BJ (cell line): ENCODE measurements at regions not wholly inside any gene's neighbourhood (a gene's known extent, or its start where the extent isn't known, plus 50 kb on each side); places are given as distances from the start of the nearest gene placed in this dataset.

Source experiments
- CTCF ChIA-PET: fragments of 350-600 bp; formaldehyde crosslinking; extraction: SDS; loops from one replicate; lab custom pipeline; 2021; ENCODE audit warnings: antibody characterized with exemption, inconsistent platforms; lab: Yijun Ruan, JAX
- POLR2A ChIA-PET: fragments of 300-600 bp; sonication (Branson Sonifier 250); formaldehyde crosslinking; extraction: SDS; loops from one replicate; lab custom pipeline; 2021; ENCODE audit warnings: antibody characterized with exemption; lab: Charles Lee
- DNase-seq: peaks from one replicate; pipeline ENCODE4 v3.0.0-alpha.2; 2011; ENCODE audit warnings: low read depth
- H3K27me3 ChIP-seq: 2 replicates; pipeline ENCODE4 v1.6.0; 2011; ENCODE audit warnings: low read length; ENCODE audit not compliant: control insufficient read depth, insufficient read depth
- H3K36me3 ChIP-seq: 2 replicates; pipeline ENCODE4 v1.5.1; 2011; ENCODE audit warnings: low read length; ENCODE audit not compliant: control insufficient read depth, insufficient read depth
- H3K4me3 ChIP-seq: 2 replicates; pipeline ENCODE4 v1.5.1; 2011; ENCODE audit warnings: low read depth, mild to moderate bottlenecking, control low read depth, low read length
- TF ChIP-seq, protein P1 (sequence below): IDR thresholded peaks from 2 replicates; pipeline ENCODE4 v1.5.1; 2011; ENCODE audit warnings: low read depth, mild to moderate bottlenecking, control low read depth, inconsistent platforms, low read length, moderate library complexity; ENCODE audit not compliant: insufficient read depth

DNA sequence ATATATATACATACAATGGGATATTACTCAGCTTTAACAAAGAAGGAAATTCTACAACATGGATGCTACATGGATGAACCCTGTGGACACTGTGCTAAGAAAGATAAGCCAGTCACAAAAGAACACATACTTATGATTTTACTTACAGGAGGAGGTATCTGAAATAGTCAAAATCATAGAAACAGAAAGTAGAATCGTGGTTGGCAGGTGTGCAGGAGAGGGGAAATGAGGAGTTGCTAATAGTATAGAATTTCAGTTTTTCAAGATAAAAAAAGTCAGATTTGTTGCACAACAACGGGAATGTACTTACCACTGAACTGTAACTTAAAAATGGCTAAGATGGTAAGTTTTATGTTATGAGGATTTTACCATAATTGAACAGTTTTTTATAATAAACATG lies 706.3 kb downstream of the TFAP2A start:
- TF ChIP-seq, protein P1, sequence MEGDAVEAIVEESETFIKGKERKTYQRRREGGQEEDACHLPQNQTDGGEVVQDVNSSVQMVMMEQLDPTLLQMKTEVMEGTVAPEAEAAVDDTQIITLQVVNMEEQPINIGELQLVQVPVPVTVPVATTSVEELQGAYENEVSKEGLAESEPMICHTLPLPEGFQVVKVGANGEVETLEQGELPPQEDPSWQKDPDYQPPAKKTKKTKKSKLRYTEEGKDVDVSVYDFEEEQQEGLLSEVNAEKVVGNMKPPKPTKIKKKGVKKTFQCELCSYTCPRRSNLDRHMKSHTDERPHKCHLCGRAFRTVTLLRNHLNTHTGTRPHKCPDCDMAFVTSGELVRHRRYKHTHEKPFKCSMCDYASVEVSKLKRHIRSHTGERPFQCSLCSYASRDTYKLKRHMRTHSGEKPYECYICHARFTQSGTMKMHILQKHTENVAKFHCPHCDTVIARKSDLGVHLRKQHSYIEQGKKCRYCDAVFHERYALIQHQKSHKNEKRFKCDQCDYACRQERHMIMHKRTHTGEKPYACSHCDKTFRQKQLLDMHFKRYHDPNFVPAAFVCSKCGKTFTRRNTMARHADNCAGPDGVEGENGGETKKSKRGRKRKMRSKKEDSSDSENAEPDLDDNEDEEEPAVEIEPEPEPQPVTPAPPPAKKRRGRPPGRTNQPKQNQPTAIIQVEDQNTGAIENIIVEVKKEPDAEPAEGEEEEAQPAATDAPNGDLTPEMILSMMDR, result no peak
- no peaks in the 10 kb centered on the region for H3K27me3 ChIP-seq
- H3K4me3 ChIP-seq, result no peak overlapping the region
- no peak for DNase-seq
- H3K36me3 ChIP-seq, result no peaks in the 10 kb centered on the region
- ChIA-PET CTCF (no interaction called here), POLR2A (no interaction called here)

DNA sequence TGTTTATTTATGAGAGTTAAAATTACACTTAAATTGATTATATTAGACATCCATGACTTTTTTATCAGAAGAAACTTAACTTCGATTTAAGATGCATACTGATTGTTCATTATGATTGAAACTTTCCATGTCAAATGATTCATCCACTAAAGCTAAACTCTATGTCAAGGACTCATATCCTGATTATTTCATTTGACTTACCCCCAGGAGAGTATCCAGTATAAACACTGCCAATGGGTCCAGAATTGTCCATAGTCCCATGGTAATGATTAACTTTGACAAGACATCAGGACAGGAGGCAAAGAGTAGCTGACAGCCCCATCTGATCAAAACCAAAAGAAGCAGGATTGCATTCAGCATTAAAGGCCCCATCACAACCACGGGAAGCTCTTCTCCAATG lies 709.9 kb downstream of the TFAP2A start:
- Histone ChIP-seq H3K4me3 (no peak overlapping the region), H3K27me3 (no peaks in the 10 kb centered on the region), H3K36me3 (no peaks in the 10 kb centered on the region)
- no peak for DNase-seq
- TF ChIP-seq, protein P1, result no peak
- POLR2A ChIA-PET, result no interaction called here
- CTCF ChIA-PET, result no interaction called here

DNA sequence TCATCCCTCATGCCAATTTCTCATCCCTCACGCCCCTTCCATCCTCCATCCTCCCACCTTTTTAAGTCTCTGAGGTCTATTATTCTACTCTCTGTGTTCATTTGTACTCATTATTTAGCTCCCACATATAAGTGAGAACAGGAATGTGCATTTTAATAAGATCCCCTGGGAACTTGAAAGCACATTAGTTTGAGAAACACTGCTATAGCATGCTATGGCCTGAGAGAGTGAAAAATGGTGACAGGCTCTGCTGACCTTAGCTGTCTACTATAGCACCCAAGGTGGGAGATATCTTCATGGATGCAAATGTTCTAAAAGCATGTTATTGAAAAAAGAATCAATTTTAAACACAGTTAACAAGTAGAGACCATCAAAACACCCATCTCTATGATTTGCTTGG lies 712.0 kb downstream of the TFAP2A start:
- Histone ChIP-seq H3K27me3 (no peaks in the 10 kb centered on the region), H3K36me3 (no peaks in the 10 kb centered on the region), H3K4me3 (no peak overlapping the region)
- DNase-seq, result no peak
- TF ChIP-seq, protein P1, result no peak
- CTCF ChIA-PET, result no interaction called here
- POLR2A ChIA-PET, result no interaction called here

DNA sequence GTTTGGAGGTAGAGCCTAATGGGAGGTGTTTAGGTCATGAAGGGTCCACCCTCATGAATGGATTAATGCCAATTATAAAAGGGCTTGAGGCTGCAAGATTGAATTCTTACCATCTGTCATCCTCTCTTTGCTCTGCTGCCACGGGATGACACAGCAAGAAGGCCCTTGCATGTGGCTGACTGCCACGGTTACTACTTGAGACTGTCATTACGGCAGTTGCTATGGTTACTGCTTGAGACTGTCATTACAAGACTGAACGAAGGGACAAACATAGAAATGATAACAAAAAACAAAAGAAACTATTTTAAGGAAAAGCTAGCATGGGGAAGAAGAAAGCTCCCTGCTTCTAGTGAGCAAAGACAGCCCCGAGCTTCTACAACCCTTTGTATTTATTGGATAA lies 715.0 kb downstream of the TFAP2A start:
- ChIA-PET CTCF (no interaction called here), POLR2A (no interaction called here)
- no peak overlapping the region for H3K4me3 ChIP-seq
- TF ChIP-seq, protein P1, result no peak
- no peaks in the 10 kb centered on the region for H3K27me3 ChIP-seq
- DNase-seq, result no peak
- H3K36me3 ChIP-seq, result no peaks in the 10 kb centered on the region

DNA sequence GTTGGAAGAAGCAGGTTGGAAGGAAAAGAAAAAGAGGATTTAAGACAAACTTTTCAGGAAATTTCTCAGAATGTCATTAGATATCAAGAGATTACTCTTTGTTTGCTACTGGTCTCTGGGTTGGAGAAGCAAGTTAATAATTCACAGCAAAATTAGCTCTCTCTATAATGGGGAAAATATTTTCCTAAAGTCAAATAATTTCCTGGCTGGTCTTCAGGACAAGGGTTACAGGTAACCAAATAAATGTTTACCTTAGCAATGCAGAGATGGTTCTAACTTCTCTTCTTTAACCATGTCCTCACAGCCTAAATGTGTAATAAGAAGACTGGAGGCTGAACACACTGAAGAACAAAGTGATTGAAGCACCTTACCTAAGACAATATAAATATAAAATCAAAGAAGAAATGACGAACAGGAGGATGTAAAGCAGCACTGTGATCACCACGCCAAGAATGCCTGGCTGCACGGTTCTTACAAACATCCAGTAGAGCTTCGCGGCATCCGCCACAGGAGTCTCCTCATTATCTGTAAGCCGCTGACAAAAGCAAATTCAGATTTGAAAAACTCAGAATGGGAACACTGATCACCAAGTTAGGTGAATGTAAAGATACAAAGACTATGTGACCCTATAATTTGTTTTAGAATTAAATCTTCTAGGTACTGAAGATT lies 717.5 kb downstream of the TFAP2A start:
- Histone ChIP-seq H3K36me3 (no peaks in the 10 kb centered on the region), H3K27me3 (no peaks in the 10 kb centered on the region), H3K4me3 (no peak overlapping the region)
- CTCF ChIA-PET, result no interaction called here
- DNase-seq, result no peak
- POLR2A ChIA-PET, result no interaction called here
- TF ChIP-seq, protein P1, result no peak
